Omental fat pad (tissue), 3 donors: ENCODE measurements at regions not wholly inside any gene's neighbourhood (a gene's known extent, or its start where the extent isn't known, plus 50 kb on each side); places are given as distances from the start of the nearest gene placed in this dataset.

Source experiments
- ATAC-seq: fragments of 150-250 bp; one replicate; pipeline ENCODE4 v1.9.1; 2016; ENCODE audit warnings: mild to moderate bottlenecking, moderate library complexity; ENCODE audit not compliant: low FRiP score
- DNase-seq: peaks from one replicate; pipeline ENCODE4 v3.0.0-alpha.2; 2019; ENCODE audit warnings: low spot score
- TF ChIP-seq, protein P1 (sequence below), 3 donors: fragments of 450-650 bp; IDR thresholded peaks; one replicate each; pipeline ENCODE4 v1.5.1; 2016 to 2017; ENCODE audit warnings: antibody characterized with exemption in 3 of 3, mild to moderate bottlenecking in 3 of 3, moderate library complexity in 2 of 3

DNA sequence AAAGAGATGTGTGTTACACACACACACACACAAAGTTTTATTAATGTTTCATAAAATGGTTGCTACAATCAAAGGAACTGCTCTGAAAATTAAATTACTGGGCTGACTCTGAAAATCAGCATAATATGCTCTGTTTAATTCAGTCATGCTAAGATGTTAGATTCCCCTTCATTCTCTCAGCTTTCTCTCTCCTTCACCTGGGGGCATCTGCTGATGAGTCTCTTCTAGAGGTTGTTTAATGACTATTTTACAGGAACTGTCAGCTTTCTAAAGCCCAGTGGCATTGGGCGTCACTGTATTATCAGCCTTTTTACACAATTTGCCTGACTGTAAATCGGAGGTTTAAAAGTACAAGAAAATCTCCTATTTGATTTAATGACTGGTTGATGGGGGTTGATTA lies 559.7 kb upstream of the POU3F2 start:
- ATAC-seq (no peak), DNase-seq (no peak)
- TF ChIP-seq, protein P1, sequence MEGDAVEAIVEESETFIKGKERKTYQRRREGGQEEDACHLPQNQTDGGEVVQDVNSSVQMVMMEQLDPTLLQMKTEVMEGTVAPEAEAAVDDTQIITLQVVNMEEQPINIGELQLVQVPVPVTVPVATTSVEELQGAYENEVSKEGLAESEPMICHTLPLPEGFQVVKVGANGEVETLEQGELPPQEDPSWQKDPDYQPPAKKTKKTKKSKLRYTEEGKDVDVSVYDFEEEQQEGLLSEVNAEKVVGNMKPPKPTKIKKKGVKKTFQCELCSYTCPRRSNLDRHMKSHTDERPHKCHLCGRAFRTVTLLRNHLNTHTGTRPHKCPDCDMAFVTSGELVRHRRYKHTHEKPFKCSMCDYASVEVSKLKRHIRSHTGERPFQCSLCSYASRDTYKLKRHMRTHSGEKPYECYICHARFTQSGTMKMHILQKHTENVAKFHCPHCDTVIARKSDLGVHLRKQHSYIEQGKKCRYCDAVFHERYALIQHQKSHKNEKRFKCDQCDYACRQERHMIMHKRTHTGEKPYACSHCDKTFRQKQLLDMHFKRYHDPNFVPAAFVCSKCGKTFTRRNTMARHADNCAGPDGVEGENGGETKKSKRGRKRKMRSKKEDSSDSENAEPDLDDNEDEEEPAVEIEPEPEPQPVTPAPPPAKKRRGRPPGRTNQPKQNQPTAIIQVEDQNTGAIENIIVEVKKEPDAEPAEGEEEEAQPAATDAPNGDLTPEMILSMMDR (IDR thresholded peaks at IDR 0.05) = no peak

DNA sequence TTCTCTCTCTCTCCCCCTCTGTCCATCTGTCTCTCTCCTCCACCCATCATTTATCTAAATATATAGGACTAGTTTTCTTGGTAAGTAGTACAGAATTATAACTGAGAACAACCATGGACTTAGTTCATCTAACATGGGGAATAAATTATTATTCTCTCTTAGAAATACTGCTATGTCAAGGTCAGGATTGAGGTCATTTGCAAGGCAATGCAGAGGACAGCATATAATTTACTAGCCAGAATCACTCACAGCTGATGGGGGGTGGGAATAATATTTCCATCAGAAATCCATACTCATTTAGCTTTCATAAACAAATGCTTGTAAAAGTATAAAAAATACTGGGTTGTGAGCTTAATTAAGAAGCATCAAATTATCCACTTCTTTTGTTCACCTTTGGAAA lies 553.9 kb upstream of the POU3F2 start:
- ATAC-seq (no peak), DNase-seq (no peak)
- TF ChIP-seq, protein P1 (IDR thresholded peaks at IDR 0.05) = no peak

DNA sequence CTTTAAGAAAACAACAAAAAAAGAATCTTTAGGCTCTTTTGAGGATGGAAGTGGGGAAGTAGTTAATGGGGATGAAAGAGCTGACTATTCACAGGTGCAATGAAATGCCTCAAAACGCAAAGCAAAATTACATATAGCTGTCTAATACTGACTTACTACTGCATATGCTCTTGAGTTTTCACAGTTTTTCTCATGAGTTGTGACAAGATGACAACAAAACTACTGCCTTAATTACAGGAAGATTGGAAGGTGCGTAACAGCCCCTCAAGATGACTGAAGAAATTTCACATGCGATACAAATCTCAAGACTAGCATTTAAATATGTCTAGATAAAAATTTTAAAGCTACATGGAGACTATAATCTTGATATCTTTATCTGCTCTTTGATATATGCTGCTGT lies 547.8 kb upstream of the POU3F2 start:
- TF ChIP-seq, protein P1 (IDR thresholded peaks at IDR 0.05) = no peak
- no peak for ATAC-seq
- no peak for DNase-seq

DNA sequence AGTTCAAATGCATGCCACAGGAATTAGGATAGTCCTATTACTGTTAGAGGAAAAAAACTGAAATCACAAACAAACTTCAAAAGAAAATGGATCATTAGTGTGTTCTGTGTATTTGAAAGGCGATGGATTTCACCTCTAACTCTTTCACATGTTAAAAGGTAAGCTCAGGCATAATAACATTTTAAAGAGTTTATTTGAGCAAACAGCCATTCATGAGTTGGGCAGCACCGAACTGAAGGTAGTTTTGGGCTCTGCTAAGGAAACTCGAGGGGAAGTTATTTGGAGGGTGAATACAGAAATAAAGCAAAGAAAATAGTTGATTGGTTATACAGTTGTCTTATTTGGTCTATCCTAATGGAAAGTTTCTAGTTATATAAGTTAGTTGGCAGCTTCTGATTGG lies 546.5 kb upstream of the POU3F2 start:
- ATAC-seq = no peak
- TF ChIP-seq, protein P1 (IDR thresholded peaks at IDR 0.05) = no peak
- no peak for DNase-seq

DNA sequence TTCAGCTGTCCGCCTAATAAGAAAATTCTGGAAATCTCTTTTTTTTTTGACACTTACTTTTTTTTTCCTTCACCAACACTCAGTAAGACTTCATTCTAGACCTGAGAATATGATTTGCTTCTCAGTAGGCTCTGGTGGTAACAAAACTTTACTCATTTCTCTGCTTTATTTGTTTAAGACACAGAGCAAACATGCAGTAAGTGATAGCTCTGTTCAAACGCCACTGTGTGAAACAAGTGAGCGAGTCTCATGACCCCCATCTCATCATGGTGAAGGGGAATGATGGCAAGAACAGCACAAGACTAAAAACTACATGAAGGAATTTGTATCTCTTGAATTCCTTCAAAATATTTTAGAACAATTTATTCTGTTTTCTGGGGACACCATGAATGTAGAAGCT lies 541.6 kb upstream of the POU3F2 start:
- TF ChIP-seq, protein P1 (IDR thresholded peaks at IDR 0.05) = no peak
- ATAC-seq (no peak), DNase-seq (no peak)

DNA sequence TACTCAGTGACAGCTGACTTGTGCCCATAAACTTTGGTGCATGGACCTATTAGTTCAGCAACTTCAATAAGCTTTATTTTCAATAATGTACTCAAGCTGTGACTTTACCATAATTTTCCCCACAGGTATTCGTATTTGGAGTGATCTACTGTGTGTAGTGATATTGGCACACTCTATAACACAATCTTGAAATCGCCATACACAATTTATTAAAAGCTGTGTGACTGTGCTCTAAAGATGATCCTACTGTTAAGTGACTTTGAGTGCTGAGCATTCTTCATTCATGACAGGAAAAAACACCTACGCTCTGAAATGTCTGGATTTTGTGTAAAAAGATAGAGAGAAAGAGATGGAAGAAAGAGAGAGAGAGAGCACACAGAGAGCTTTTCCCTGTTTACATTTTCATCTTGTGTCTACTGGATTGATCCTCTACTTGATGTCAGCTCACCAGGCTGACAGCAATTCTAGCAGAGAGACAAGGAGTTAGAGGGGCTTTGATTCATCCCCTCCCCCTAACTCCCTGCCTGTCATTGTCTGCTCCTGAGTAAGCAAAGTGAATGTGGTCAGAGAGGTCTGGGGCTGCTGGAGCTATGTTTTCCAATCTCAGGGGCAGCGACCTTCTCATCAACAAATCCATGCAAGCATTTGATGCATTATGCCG lies 538.7 kb upstream of the POU3F2 start:
- DNase-seq (no peak), ATAC-seq (no peak)
- TF ChIP-seq, protein P1 (IDR thresholded peaks at IDR 0.05) = no peak

DNA sequence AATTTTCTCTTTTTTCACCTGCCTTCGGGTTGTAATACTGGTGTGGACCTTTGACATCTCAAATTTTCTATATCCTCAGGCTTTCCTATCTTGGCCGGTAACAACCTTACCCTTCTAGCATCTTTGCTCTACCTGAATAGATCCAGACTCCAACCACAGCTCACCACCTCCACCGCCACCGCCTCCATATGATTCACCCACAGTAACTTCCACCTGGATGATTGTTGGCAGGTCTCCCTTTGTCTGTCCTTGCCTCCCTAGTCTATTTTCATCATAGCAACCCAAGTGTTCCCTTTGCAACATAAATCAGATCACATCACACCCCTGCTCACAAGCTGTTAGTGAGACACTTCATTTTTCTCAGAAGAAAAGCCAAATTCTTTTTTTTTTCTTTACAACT lies 525.8 kb upstream of the POU3F2 start:
- TF ChIP-seq, protein P1 (IDR thresholded peaks at IDR 0.05) = no peak
- DNase-seq (no peak), ATAC-seq (no peak)
